ENCODE measurements at regions not wholly inside any gene's neighbourhood (a gene's known extent, or its start where the extent isn't known, plus 50 kb on each side); places are given as distances from the start of the nearest gene placed in this dataset.

DNA sequence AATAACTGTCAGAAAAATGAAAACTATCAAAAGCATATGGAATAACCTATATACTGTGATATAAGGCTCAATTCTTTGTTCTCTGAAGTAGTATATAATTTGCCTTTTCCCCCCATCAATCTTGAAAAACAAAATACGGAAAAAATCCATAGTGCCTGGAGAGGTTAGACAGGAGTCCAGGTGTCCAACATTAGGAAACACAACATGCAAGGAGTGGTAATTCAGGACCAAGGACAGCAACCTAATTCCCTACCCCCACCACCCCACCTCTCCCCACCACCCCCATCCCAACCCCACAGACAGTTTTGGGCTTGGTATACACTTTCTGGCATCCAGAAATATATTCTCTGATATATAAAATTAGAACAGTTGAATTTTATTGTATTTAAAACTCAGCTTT lies 55.1 kb upstream of the SLC25A26 start:
- no peaks in the 10 kb centered on the region for H3K79me2 ChIP-seq (ENCODE audit: control insufficient read depth, insufficient read depth, low read length)
- no peak overlapping the region for H3K56ac ChIP-seq (ENCODE audit: low read length)
- no peak overlapping the region for H4K5ac ChIP-seq (ENCODE audit: low read length)
- H3K4me3 ChIP-seq (ENCODE audit: low read length) = no peak overlapping the region
- no peak for DNase-seq
- no peak overlapping the region for H2BK120ac ChIP-seq (ENCODE audit: low read depth, low read length)
- H3K79me1 ChIP-seq (ENCODE audit: low read length) = no peaks in the 10 kb centered on the region
- no peak overlapping the region for H3K9ac ChIP-seq (ENCODE audit: low read length)
- H2AK5ac ChIP-seq (ENCODE audit: low read length) = no peak overlapping the region
- no peak overlapping the region for H3K23ac ChIP-seq (ENCODE audit: low read length)
- no peaks in the 10 kb centered on the region for H3K36me3 ChIP-seq (ENCODE audit: control insufficient read depth, insufficient read depth, low read length)
- no peak overlapping the region for H2BK15ac ChIP-seq (replicated peaks; ENCODE audit: low read depth)
- H3K27me3 ChIP-seq (ENCODE audit: insufficient read depth, low read length, poor library complexity) = no peaks in the 10 kb centered on the region
- no peak overlapping the region for H3K18ac ChIP-seq (ENCODE audit: low read length)
- H3K4ac ChIP-seq (ENCODE audit: low read depth, low read length) = no peak overlapping the region
- no peak overlapping the region for H3K4me2 ChIP-seq (ENCODE audit: low read length)
- no peaks in the 10 kb centered on the region for H3K4me1 ChIP-seq (ENCODE audit: control insufficient read depth, low read depth, low read length)
- H3K27ac ChIP-seq (ENCODE audit: low read depth, low read length) = no peak overlapping the region
- no peak overlapping the region for H2BK5ac ChIP-seq (ENCODE audit: low read length)
- H4K8ac ChIP-seq (ENCODE audit: low read depth, low read length) = no peak overlapping the region
- WGBS (ENCODE audit: extremely low coverage, insufficient coverage, low lambda C conversion rate) = no CpG with 5 or more reads among the region's 1 CpG

DNA sequence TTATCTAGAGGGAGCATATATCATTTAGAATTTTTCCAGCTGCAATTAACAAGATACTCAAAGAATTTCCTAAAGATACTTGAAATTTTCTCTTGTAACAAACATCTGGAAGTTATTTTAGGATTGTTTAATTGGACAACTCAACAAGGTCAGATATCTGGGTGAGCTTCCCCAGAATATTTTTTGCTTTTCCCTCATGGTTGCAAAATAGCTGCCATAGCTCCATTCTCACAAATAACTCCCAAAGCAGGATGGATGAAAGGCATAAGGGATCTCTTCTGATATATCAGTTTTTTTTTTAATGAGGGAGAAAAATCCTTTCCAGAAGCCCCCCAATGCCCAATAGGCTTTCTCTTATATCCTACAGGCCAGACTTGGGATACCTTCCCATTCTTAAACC lies 56.6 kb upstream of the SLC25A26 start:
- Histone ChIP-seq H2BK5ac (ENCODE audit: low read length) (no peak overlapping the region), H3K23ac (ENCODE audit: low read length) (no peak overlapping the region), H3K56ac (ENCODE audit: low read length) (no peak overlapping the region), H3K27me3 (ENCODE audit: insufficient read depth, low read length, poor library complexity) (no peaks in the 10 kb centered on the region), H3K4me3 (ENCODE audit: low read length) (no peak overlapping the region), H2BK120ac (ENCODE audit: low read depth, low read length) (no peak overlapping the region), H4K8ac (ENCODE audit: low read depth, low read length) (no peak overlapping the region), H3K18ac (ENCODE audit: low read length) (no peak overlapping the region), H3K79me2 (ENCODE audit: control insufficient read depth, insufficient read depth, low read length) (no peaks in the 10 kb centered on the region), H3K4ac (ENCODE audit: low read depth, low read length) (no peak overlapping the region), H3K79me1 (ENCODE audit: low read length) (no peaks in the 10 kb centered on the region), H2AK5ac (ENCODE audit: low read length) (no peak overlapping the region), H3K27ac (ENCODE audit: low read depth, low read length) (no peak overlapping the region), H3K4me2 (ENCODE audit: low read length) (no peak overlapping the region), H3K4me1 (ENCODE audit: control insufficient read depth, low read depth, low read length) (no peaks in the 10 kb centered on the region), H3K36me3 (ENCODE audit: control insufficient read depth, insufficient read depth, low read length) (no peaks in the 10 kb centered on the region), H2BK15ac (replicated peaks; ENCODE audit: low read depth) (no peak overlapping the region), H3K9ac (ENCODE audit: low read length) (no peak overlapping the region), H4K5ac (ENCODE audit: low read length) (no peak overlapping the region)
- no peak for DNase-seq

DNA sequence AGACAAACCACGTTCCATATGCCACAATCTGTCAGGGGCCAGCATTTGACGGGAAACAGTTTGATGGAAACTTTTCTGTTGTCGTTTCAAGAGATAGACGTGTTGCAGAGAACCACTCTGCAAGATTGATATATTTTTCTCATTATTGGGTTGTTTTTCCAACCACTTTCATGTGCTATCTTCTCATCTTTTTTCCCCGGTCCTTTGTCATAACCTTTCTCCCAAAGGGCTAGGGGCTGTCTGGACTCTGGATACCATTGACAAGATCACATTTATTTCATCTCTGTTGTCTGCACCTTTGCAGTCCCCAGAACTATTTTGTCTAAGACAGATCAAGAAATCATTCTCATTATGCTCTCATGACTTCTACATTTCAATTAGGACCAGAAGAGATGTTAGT lies 57.6 kb upstream of the SLC25A26 start:
- H2BK5ac ChIP-seq (ENCODE audit: low read length) = no peak overlapping the region
- no peaks in the 10 kb centered on the region for H3K79me2 ChIP-seq (ENCODE audit: control insufficient read depth, insufficient read depth, low read length)
- H3K4me1 ChIP-seq (ENCODE audit: control insufficient read depth, low read depth, low read length) = no peaks in the 10 kb centered on the region

DNA sequence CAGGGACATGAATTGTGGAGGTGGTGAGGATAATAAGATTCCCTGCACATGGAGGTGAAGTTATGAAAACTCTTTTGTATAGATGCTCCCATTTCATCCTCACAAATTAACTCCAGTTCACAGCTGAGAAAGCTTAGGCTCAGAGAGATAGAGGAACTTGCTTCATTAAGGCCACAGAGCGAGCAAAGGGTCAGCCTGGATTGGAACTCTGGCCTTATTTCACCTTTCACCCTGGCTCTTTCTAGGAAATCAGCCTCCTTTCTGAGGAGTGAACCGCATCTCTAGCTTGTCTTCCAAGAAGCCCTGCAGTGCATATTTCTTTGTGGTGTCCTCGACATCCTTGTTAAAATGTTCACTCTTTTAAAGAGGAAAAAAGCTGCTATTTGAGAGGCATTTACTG lies 58.0 kb upstream of the SLC25A26 start:
- H3K27ac ChIP-seq (ENCODE audit: low read depth, low read length) = no peak overlapping the region
- H3K56ac ChIP-seq (ENCODE audit: low read length) = no peak overlapping the region
- no peak overlapping the region for H4K5ac ChIP-seq (ENCODE audit: low read length)
- no peak overlapping the region for H3K4me3 ChIP-seq (ENCODE audit: low read length)
- H3K79me2 ChIP-seq (ENCODE audit: control insufficient read depth, insufficient read depth, low read length) = no peaks in the 10 kb centered on the region
- no peaks in the 10 kb centered on the region for H3K36me3 ChIP-seq (ENCODE audit: control insufficient read depth, insufficient read depth, low read length)
- H3K9ac ChIP-seq (ENCODE audit: low read length) = no peak overlapping the region
- WGBS (ENCODE audit: extremely low coverage, insufficient coverage, low lambda C conversion rate) = no CpG with 5 or more reads among the region's 3 CpGs
- no peaks in the 10 kb centered on the region for H3K27me3 ChIP-seq (ENCODE audit: insufficient read depth, low read length, poor library complexity)
- no peak overlapping the region for H3K4ac ChIP-seq (ENCODE audit: low read depth, low read length)
- H3K18ac ChIP-seq (ENCODE audit: low read length) = no peak overlapping the region
- no peak overlapping the region for H2AK5ac ChIP-seq (ENCODE audit: low read length)
- H2BK5ac ChIP-seq (ENCODE audit: low read length) = no peak overlapping the region
- no peak overlapping the region for H3K4me2 ChIP-seq (ENCODE audit: low read length)
- no peak overlapping the region for H3K23ac ChIP-seq (ENCODE audit: low read length)
- no peaks in the 10 kb centered on the region for H3K79me1 ChIP-seq (ENCODE audit: low read length)
- no peaks in the 10 kb centered on the region for H3K4me1 ChIP-seq (ENCODE audit: control insufficient read depth, low read depth, low read length)
- DNase-seq = no peak
- H2BK120ac ChIP-seq (ENCODE audit: low read depth, low read length) = no peak overlapping the region
- H2BK15ac ChIP-seq (replicated peaks; ENCODE audit: low read depth) = no peak overlapping the region
- no peak overlapping the region for H4K8ac ChIP-seq (ENCODE audit: low read depth, low read length)

More for the DNA sequence above, 57.6 kb upstream of the SLC25A26 start:
- no peak for DNase-seq
- H3K4me3 ChIP-seq (ENCODE audit: low read length) = no peak overlapping the region
- WGBS (ENCODE audit: extremely low coverage, insufficient coverage, low lambda C conversion rate) = no CpG with 5 or more reads among the region's 5 CpGs
- H4K8ac ChIP-seq (ENCODE audit: low read depth, low read length) = no peak overlapping the region
- no peak overlapping the region for H3K27ac ChIP-seq (ENCODE audit: low read depth, low read length)
- H2BK15ac ChIP-seq (replicated peaks; ENCODE audit: low read depth) = no peak overlapping the region
- H3K4me2 ChIP-seq (ENCODE audit: low read length) = no peak overlapping the region
- H3K79me1 ChIP-seq (ENCODE audit: low read length) = no peaks in the 10 kb centered on the region
- H3K9ac ChIP-seq (ENCODE audit: low read length) = no peak overlapping the region
- H3K4ac ChIP-seq (ENCODE audit: low read depth, low read length) = no peak overlapping the region
- no peaks in the 10 kb centered on the region for H3K36me3 ChIP-seq (ENCODE audit: control insufficient read depth, insufficient read depth, low read length)
- H4K5ac ChIP-seq (ENCODE audit: low read length) = no peak overlapping the region
- no peak overlapping the region for H3K23ac ChIP-seq (ENCODE audit: low read length)
- no peak overlapping the region for H2BK120ac ChIP-seq (ENCODE audit: low read depth, low read length)
- no peaks in the 10 kb centered on the region for H3K27me3 ChIP-seq (ENCODE audit: insufficient read depth, low read length, poor library complexity)
- no peak overlapping the region for H2AK5ac ChIP-seq (ENCODE audit: low read length)
- no peak overlapping the region for H3K18ac ChIP-seq (ENCODE audit: low read length)
- no peak overlapping the region for H3K56ac ChIP-seq (ENCODE audit: low read length)

DNA sequence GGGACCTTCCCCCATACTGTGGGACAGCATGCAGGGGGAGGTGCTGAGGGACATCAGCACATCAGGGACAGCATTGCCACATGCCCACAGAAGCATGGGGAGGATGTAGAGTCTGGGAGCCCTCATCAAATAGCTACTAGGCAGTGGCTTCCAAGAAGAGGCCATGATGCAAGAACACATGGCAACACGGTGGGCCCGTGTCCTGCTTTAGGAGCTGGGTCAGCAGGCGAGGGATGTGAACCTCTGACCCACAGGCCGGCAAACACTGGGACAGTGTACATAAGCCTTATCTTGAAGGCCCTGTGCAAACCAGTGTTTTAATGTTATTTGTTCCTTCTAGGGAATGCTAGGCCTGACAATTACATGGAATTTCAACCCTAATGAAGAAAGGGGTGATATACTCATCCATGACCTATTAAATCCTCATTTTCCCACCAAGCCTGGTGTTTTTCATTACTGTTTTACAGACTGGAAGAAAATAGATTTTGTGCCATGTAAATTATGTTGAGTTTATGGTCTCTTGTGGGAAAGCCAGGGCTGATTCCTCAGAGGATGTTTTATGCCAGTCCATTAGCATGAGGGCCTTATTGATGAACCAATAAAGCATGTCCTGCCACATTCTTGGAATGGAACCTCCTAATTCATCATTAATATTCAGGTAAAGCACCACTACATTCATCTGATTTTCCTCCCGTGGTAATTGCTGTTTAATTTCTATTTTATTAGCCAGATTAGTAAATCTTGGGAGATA lies 61.7 kb upstream of the SLC25A26 start:
- no peak overlapping the region for H3K56ac ChIP-seq (ENCODE audit: low read length)
- no peak overlapping the region for H2BK15ac ChIP-seq (replicated peaks; ENCODE audit: low read depth)
- H3K4ac ChIP-seq (ENCODE audit: low read depth, low read length) = no peak overlapping the region
- H4K8ac ChIP-seq (ENCODE audit: low read depth, low read length) = no peak overlapping the region
- DNase-seq = no peak
- no peaks in the 10 kb centered on the region for H3K79me2 ChIP-seq (ENCODE audit: control insufficient read depth, insufficient read depth, low read length)
- H3K4me3 ChIP-seq (ENCODE audit: low read length) = no peak overlapping the region
- no peak overlapping the region for H3K4me2 ChIP-seq (ENCODE audit: low read length)
- H3K36me3 ChIP-seq (ENCODE audit: control insufficient read depth, insufficient read depth, low read length) = no peaks in the 10 kb centered on the region
- H4K5ac ChIP-seq (ENCODE audit: low read length) = no peak overlapping the region
- H2BK120ac ChIP-seq (ENCODE audit: low read depth, low read length) = no peak overlapping the region
- no peaks in the 10 kb centered on the region for H3K79me1 ChIP-seq (ENCODE audit: low read length)
- no peak overlapping the region for H3K18ac ChIP-seq (ENCODE audit: low read length)
- no CpG with 5 or more reads among the region's 5 CpGs for WGBS (ENCODE audit: extremely low coverage, insufficient coverage, low lambda C conversion rate)
- no peak overlapping the region for H3K23ac ChIP-seq (ENCODE audit: low read length)
- no peak overlapping the region for H3K9ac ChIP-seq (ENCODE audit: low read length)
- H3K4me1 ChIP-seq (ENCODE audit: control insufficient read depth, low read depth, low read length) = no peaks in the 10 kb centered on the region
- no peak overlapping the region for H2BK5ac ChIP-seq (ENCODE audit: low read length)
- H2AK5ac ChIP-seq (ENCODE audit: low read length) = no peak overlapping the region
- H3K27me3 ChIP-seq (ENCODE audit: insufficient read depth, low read length, poor library complexity) = no peaks in the 10 kb centered on the region
- no peak overlapping the region for H3K27ac ChIP-seq (ENCODE audit: low read depth, low read length)

DNA sequence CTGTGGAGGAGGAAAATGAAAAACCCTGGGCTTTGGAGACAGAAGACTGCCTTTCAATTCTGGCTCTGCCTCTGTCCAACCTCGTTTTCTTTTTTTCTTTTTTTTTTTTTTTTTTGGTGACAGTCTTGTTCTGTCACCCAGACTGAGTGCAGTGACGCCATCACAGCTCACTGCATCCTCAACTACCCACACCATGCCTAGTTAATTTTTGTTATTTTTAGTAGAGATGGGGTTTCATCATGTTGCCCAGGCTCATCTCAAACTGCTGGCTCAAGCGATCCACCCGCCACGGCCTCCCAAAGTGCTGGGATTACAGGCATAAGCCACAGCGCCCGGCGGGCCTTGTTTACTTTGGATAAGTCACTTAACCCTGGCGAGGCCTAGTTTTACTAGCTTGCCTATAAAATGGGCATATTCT lies 66.3 kb upstream of the SLC25A26 start:
- H3K23ac ChIP-seq (ENCODE audit: low read length) = no peak overlapping the region
- H3K4me2 ChIP-seq (ENCODE audit: low read length) = no peak overlapping the region
- H4K5ac ChIP-seq (ENCODE audit: low read length) = no peak overlapping the region
- H3K4me1 ChIP-seq (ENCODE audit: control insufficient read depth, low read depth, low read length) = no peaks in the 10 kb centered on the region
- no CpG with 5 or more reads among the region's 9 CpGs for WGBS (ENCODE audit: extremely low coverage, insufficient coverage, low lambda C conversion rate)
- H3K4ac ChIP-seq (ENCODE audit: low read depth, low read length) = no peak overlapping the region
- H3K9ac ChIP-seq (ENCODE audit: low read length) = no peak overlapping the region
- no peak overlapping the region for H4K8ac ChIP-seq (ENCODE audit: low read depth, low read length)
- no peak overlapping the region for H2AK5ac ChIP-seq (ENCODE audit: low read length)
- no peaks in the 10 kb centered on the region for H3K36me3 ChIP-seq (ENCODE audit: control insufficient read depth, insufficient read depth, low read length)
- H2BK120ac ChIP-seq (ENCODE audit: low read depth, low read length) = no peak overlapping the region
- no peak overlapping the region for H3K56ac ChIP-seq (ENCODE audit: low read length)
- H3K4me3 ChIP-seq (ENCODE audit: low read length) = no peak overlapping the region
- H3K27ac ChIP-seq (ENCODE audit: low read depth, low read length) = no peak overlapping the region
- no peaks in the 10 kb centered on the region for H3K79me1 ChIP-seq (ENCODE audit: low read length)
- H3K18ac ChIP-seq (ENCODE audit: low read length) = no peak overlapping the region
- H2BK5ac ChIP-seq (ENCODE audit: low read length) = no peak overlapping the region
- no peaks in the 10 kb centered on the region for H3K79me2 ChIP-seq (ENCODE audit: control insufficient read depth, insufficient read depth, low read length)
- DNase-seq = no peak
- no peaks in the 10 kb centered on the region for H3K27me3 ChIP-seq (ENCODE audit: insufficient read depth, low read length, poor library complexity)
- no peak overlapping the region for H2BK15ac ChIP-seq (replicated peaks; ENCODE audit: low read depth)
